ENCODE measurements at regions not wholly inside any gene's neighbourhood (a gene's known extent, or its start where the extent isn't known, plus 50 kb on each side); places are given as distances from the start of the nearest gene placed in this dataset.

- TF ChIP-seq SIN3A (IDR thresholded peaks at IDR 0.05; ENCODE audit: borderline replicate concordance, insufficient read depth, low read length) (no peak), FOXP2 (optimal IDR thresholded peaks at IDR 0.05; ENCODE audit: borderline replicate concordance, extremely low read depth, extremely low read length, insufficient read depth) (no peak), REST (IDR thresholded peaks at IDR 0.05; ENCODE audit: insufficient read depth in 1 of 2, low read depth in 2 of 2, low read length in 2 of 2) (no peak), TAF1 (IDR thresholded peaks at IDR 0.05; ENCODE audit: borderline replicate concordance, insufficient read depth, low read length) (no peak), POLR2AphosphoS5 (IDR thresholded peaks at IDR 0.05; ENCODE audit: low read depth, low read length) (no peak)
Measured at GRCh38 chr4:81737865-81738559, 266.3 kb upstream of the RASGEF1B start.

DNA sequence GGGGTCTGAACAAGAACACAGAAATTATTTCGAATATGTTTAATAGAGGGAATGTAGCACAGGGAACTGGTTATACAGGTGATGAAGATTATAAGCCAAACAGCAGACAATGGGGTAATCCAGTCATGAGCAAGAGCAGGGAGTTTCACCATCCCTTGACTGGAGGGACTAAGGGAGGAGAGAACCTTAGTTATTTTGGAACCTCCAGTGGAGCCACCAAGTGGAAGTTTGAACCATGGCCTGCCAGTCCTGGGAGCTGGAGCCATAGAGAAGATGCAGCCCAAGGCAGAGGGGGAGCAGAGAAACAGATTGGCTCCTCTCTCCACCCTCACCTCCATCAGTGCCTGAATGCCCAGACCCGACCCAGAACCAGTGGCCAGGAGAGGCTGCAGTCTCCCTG, 264.6 kb upstream of the RASGEF1B start:
- TF ChIP-seq REST (IDR thresholded peaks at IDR 0.05; ENCODE audit: insufficient read depth in 1 of 2, low read depth in 2 of 2, low read length in 2 of 2) (no peak), FOXP2 (optimal IDR thresholded peaks at IDR 0.05; ENCODE audit: borderline replicate concordance, extremely low read depth, extremely low read length, insufficient read depth) (no peak), SIN3A (IDR thresholded peaks at IDR 0.05; ENCODE audit: borderline replicate concordance, insufficient read depth, low read length) (no peak), POLR2AphosphoS5 (IDR thresholded peaks at IDR 0.05; ENCODE audit: low read depth, low read length) (no peak), TAF1 (IDR thresholded peaks at IDR 0.05; ENCODE audit: borderline replicate concordance, insufficient read depth, low read length) (no peak)

DNA sequence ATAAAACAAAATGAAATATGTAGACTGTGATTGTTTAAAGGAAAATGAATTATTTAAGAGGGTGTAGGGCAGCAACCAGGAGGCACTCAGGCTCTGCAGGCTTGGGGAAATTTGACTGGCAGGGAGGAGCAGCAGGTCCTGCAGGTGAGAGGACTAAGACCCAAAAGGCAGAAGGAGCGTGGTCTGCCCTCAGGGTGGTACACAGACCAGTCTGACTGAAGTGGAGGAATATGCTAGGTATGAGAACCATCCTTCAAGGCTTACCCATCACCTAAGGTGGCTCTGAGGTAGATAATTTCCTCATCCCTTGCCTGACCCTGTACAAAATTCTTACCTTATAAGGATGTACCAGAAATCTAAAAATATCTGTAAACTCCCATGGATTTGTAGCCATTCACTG, 261.3 kb upstream of the RASGEF1B start:
- no peak for TF ChIP-seq FOXP2 (optimal IDR thresholded peaks at IDR 0.05; ENCODE audit: borderline replicate concordance, extremely low read depth, extremely low read length, insufficient read depth)
- no peak for TF ChIP-seq SIN3A (IDR thresholded peaks at IDR 0.05; ENCODE audit: borderline replicate concordance, insufficient read depth, low read length)
- no peak for TF ChIP-seq REST (IDR thresholded peaks at IDR 0.05; ENCODE audit: insufficient read depth in 1 of 2, low read depth in 2 of 2, low read length in 2 of 2)
- TF ChIP-seq POLR2AphosphoS5 (IDR thresholded peaks at IDR 0.05; ENCODE audit: low read depth, low read length): no peak
- TF ChIP-seq TAF1 (IDR thresholded peaks at IDR 0.05; ENCODE audit: borderline replicate concordance, insufficient read depth, low read length): no peak

DNA sequence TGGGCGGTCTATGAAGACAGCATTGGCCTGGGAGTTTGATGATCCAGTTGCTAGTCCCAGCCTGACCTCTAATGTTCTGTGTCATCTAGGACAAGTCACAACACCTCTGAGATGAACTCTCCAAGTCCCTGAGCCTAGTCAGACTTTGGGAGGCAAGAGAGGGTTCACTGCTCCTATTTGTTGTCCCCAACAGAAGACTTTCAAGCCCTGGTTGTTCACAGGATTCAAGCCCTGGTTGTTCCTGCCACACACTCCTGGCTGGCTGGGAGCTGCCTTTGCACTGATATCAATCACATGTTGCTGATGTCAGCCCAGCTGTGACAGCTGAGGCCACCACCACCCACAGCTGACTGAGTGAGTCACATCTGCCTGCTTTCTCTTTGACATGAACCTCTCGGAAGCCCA, 253.2 kb upstream of the RASGEF1B start:
- TF ChIP-seq REST (IDR thresholded peaks at IDR 0.05; ENCODE audit: insufficient read depth in 1 of 2, low read depth in 2 of 2, low read length in 2 of 2) (no peak), POLR2AphosphoS5 (IDR thresholded peaks at IDR 0.05; ENCODE audit: low read depth, low read length) (no peak), SIN3A (IDR thresholded peaks at IDR 0.05; ENCODE audit: borderline replicate concordance, insufficient read depth, low read length) (peak; percentile 80; the same call in 1 of the 2 replicates), FOXP2 (optimal IDR thresholded peaks at IDR 0.05; ENCODE audit: borderline replicate concordance, extremely low read depth, extremely low read length, insufficient read depth) (peak; percentile 48), TAF1 (IDR thresholded peaks at IDR 0.05; ENCODE audit: borderline replicate concordance, insufficient read depth, low read length) (no peak)
